WTC11 (cell line): ENCODE measurements at regions not wholly inside any gene's neighbourhood (a gene's known extent, or its start where the extent isn't known, plus 50 kb on each side); places are given as distances from the start of the nearest gene placed in this dataset.

Source experiments
- ATAC-seq: fragments of 200-7000 bp; cut with Tn5 transposase; 2 replicates; pipeline ENCODE4 v1.10.0; 2021; ENCODE audit warnings: mild to moderate bottlenecking, moderate library complexity
- CTCF ChIA-PET: fragments of 300-600 bp; sonication (Branson Sonifier 250); formaldehyde crosslinking; loops from one replicate; lab custom pipeline; 2021; ENCODE audit warnings: antibody characterized with exemption; lab: Charles Lee
- POLR2A ChIA-PET: fragments of 350-600 bp; sonication (Branson Sonifier 250); formaldehyde crosslinking; loops from one replicate; lab custom pipeline; 2021; ENCODE audit warnings: antibody characterized with exemption; lab: Charles Lee
- DNase-seq: peaks from one replicate; pipeline ENCODE4 v3.0.0; 2021; ENCODE audit warnings: low spot score
- H3K27ac Mint-ChIP-seq: 2 replicates; pipeline ENCODE4 v1.8.0; 2021; ENCODE audit warnings: mixed read lengths
- H3K27me3 Mint-ChIP-seq: 2 replicates; pipeline ENCODE4 v1.8.0; 2021; ENCODE audit warnings: low read depth, mild to moderate bottlenecking, moderate library complexity, mixed read lengths
- H3K36me3 Mint-ChIP-seq: 2 replicates; pipeline ENCODE4 v1.8.0; 2021; ENCODE audit warnings: mixed read lengths
- H3K4me1 Mint-ChIP-seq: 2 replicates; pipeline ENCODE4 v1.8.0; 2022; ENCODE audit warnings: mixed read lengths
- H3K4me3 Mint-ChIP-seq: 2 replicates; pipeline ENCODE4 v1.8.0; 2021; ENCODE audit warnings: mild to moderate bottlenecking, moderate library complexity, mixed read lengths
- H3K9me3 Mint-ChIP-seq: 2 replicates; pipeline ENCODE4 v1.8.0; 2021; ENCODE audit warnings: mixed read lengths
- AR ChIP-seq: fragments of 250-450 bp; sonication (Bioruptor Pico); IDR thresholded peaks from 2 replicates; pipeline ENCODE4 v1.9.0; 2021; ENCODE audit warnings: mild to moderate bottlenecking
- CREM ChIP-seq: sonication (generic); formaldehyde crosslinking; IDR thresholded peaks from 2 replicates; pipeline ENCODE4 v1.8.1; 2022; ENCODE audit warnings: mild to moderate bottlenecking, missing genetic modification reagents, moderate library complexity
- CTCF ChIP-seq: fragments of 200-600 bp; IDR thresholded peaks from 2 replicates; pipeline ENCODE4 v1.8.0; 2022; ENCODE audit warnings: antibody characterized with exemption
- E2F5 ChIP-seq: sonication (generic); formaldehyde crosslinking; IDR thresholded peaks from 2 replicates; pipeline ENCODE4 v1.8.1; 2022; ENCODE audit warnings: mild to moderate bottlenecking, moderate library complexity, missing genetic modification reagents
- EMX1 ChIP-seq: fragments of 250-450 bp; sonication (Bioruptor Pico); IDR thresholded peaks from 2 replicates; pipeline ENCODE4 v1.8.0; 2021; ENCODE audit warnings: mild to moderate bottlenecking
- ERG ChIP-seq: fragments of 250-450 bp; sonication (Bioruptor Pico); IDR thresholded peaks from 2 replicates; pipeline ENCODE4 v1.8.0; 2021; ENCODE audit warnings: mild to moderate bottlenecking
- IRF2 ChIP-seq: sonication (generic); formaldehyde crosslinking; IDR thresholded peaks from 2 replicates; pipeline ENCODE4 v1.8.0; 2022; ENCODE audit warnings: low read depth, missing genetic modification reagents, borderline replicate concordance
- JAZF1 ChIP-seq: fragments of 250-450 bp; sonication (Bioruptor Pico); IDR thresholded peaks from 2 replicates; pipeline ENCODE4 v1.9.0; 2021; ENCODE audit warnings: moderate library complexity, mild to moderate bottlenecking, inconsistent platforms
- OVOL2 ChIP-seq: fragments of 250-450 bp; sonication (Bioruptor Pico); IDR thresholded peaks from 2 replicates; pipeline ENCODE4 v1.9.0; 2021; ENCODE audit warnings: mild to moderate bottlenecking, borderline replicate concordance
- RELA ChIP-seq: sonication (generic); formaldehyde crosslinking; IDR thresholded peaks from 2 replicates; pipeline ENCODE4 v1.8.1; 2022; ENCODE audit warnings: missing genetic modification reagents, mild to moderate bottlenecking, borderline replicate concordance
- RORB ChIP-seq: fragments of 250-450 bp; sonication (Bioruptor Pico); IDR thresholded peaks from 2 replicates; pipeline ENCODE4 v1.9.0; 2021; ENCODE audit warnings: mild to moderate bottlenecking
- SP1 ChIP-seq: sonication (generic); formaldehyde crosslinking; conservative IDR thresholded peaks from 2 replicates; pipeline ENCODE4 v1.8.1; 2022; ENCODE audit warnings: missing genetic modification reagents
- TP53 ChIP-seq: sonication (generic); formaldehyde crosslinking; IDR thresholded peaks from 2 replicates; pipeline ENCODE4 v1.8.1; 2023; ENCODE audit warnings: mild to moderate bottlenecking, missing genetic modification reagents
- ZNF281 ChIP-seq: sonication (generic); formaldehyde crosslinking; IDR thresholded peaks from 2 replicates; pipeline ENCODE4 v1.8.0; 2023; ENCODE audit warnings: mild to moderate bottlenecking, missing genetic modification reagents
- ZNF532 ChIP-seq: fragments of 250-450 bp; sonication (Bioruptor Pico); IDR thresholded peaks from 2 replicates; pipeline ENCODE4 v1.9.0; 2021; ENCODE audit warnings: mild to moderate bottlenecking, borderline replicate concordance
- ZSCAN18 ChIP-seq: fragments of 250-450 bp; sonication (Bioruptor Pico); IDR thresholded peaks from 2 replicates; pipeline ENCODE4 v2.1.2; 2022; ENCODE audit warnings: mild to moderate bottlenecking, moderate library complexity

GRCh38 chr6:77037439-77037838 is 425.9 kb downstream of the HTR1B start:
- ChIA-PET CTCF (no interaction called here), POLR2A (no interaction called here)
- Mint-ChIP-seq H3K27me3 (peaks cover 4% of the 10 kb centered on the region), H3K9me3 (peaks cover 30% of the 10 kb centered on the region), H3K4me1 (peaks cover 12% of the 10 kb centered on the region), H3K36me3 (peaks cover 14% of the 10 kb centered on the region), H3K27ac (no peak overlapping the region), H3K4me3 (no peak overlapping the region)
- ATAC-seq: no peak
- TF ChIP-seq CTCF: no peak
- no peak for TF ChIP-seq ERG (CRISPR knock-in tag)
- TF ChIP-seq JAZF1 (CRISPR knock-in tag): no peak
- TF ChIP-seq RORB (CRISPR knock-in tag): no peak
- no peak for TF ChIP-seq TP53
- no peak for TF ChIP-seq ZSCAN18 (CRISPR knock-in tag)
- no peak for TF ChIP-seq CREM (CRISPR knock-in tag)
- no peak for TF ChIP-seq EMX1
- TF ChIP-seq E2F5 (CRISPR knock-in tag): no peak
- no peak for TF ChIP-seq OVOL2
- TF ChIP-seq ZNF532: no peak
- TF ChIP-seq IRF2 (CRISPR knock-in tag): no peak
- no peak for TF ChIP-seq RELA (CRISPR knock-in tag)
- no peak for TF ChIP-seq SP1 (CRISPR knock-in tag)
- no peak for TF ChIP-seq AR (CRISPR knock-in tag)
- no peak for TF ChIP-seq ZNF281
- DNase-seq: no peak
